HG03520 (cell line): ENCODE measurements at regions not wholly inside any gene's neighbourhood (a gene's known extent, or its start where the extent isn't known, plus 50 kb on each side); places are given as distances from the start of the nearest gene placed in this dataset.
"Not testable (repeated sequence)": the region's sequence is repeated elsewhere in the genome, so short reads cannot be mapped to it uniquely, and the experiment has no call there.

Experiments used
- ATAC-seq: cut with Tn5 transposase; IDR thresholded peaks from one replicate; pipeline ENCODE4 v1.9.1; 2021; ENCODE audit warnings: mild to moderate bottlenecking, moderate library complexity; ENCODE audit not compliant: unreplicated experiment

DNA sequence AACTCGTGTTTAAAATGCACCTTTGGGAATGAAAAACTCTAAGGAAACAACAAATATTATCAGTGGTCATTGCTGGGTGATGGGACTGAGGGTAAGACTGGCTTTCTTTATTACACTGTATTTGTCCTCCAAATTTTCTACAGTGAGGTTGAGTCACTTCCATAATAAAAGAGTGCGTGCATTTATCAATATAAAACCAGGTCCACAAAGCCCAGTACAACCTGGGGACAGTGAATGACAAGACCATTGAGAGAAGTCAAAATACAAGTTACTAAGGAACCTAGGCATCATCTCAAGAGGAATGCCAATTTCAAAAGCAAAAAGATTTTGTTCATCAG lies 76.4 kb downstream of the MAGED4 start:
- ATAC-seq: peak; percentile 11

DNA sequence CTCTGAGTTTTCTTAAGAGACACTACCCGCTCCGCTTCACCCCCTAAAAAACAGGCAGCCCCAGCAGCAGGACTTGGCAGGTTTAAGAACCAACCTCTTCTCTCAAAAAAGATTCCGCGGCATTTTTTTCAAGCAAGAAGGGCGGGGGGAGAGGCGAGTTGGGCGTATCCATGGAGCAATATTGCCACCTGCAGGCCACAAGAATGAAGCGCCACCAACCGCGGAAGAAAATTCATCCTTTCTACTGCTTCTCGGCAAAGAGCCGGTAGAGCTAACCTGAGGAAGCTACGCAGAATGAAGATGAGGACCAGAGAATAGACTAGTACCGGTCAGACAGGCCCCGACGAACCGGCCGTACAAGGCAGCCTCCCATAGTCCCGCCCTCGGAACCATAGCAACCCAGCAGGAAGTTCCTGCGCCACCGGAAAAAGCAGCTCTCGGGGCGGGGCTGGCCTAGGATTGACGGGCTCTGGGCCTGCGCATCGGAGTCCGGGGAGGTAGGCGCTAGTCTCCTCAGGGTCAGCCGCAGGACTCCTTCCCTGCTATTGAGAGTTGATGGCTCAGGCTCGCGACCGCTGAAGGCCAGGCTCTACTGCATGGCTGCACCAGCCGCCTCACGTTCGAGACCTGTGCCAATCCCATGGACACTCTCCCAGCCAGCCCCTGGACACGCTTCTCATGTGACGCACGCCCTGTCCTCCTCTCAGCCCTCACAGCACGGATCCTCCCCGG lies 76.9 kb downstream of the MAGED4 start:
- ATAC-seq: peak; percentile 99

DNA sequence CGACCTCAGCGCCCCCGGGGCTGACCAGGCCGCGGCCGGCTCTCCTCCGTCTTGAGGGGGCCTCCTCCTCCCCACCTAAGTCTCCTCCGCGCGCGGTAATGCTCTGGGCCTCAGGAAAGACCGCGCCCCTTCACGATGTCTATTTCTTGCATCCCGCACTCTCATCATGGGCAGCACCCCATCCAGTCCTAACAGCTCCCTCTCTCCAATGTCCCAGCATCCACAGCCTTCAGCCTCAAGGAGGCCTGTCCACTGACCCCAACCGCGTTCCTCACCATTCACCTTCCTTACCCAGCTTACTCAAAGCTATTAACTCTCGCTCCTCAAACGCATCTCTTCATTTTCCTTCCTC lies 77.5 kb downstream of the MAGED4 start:
- no peak for ATAC-seq

DNA sequence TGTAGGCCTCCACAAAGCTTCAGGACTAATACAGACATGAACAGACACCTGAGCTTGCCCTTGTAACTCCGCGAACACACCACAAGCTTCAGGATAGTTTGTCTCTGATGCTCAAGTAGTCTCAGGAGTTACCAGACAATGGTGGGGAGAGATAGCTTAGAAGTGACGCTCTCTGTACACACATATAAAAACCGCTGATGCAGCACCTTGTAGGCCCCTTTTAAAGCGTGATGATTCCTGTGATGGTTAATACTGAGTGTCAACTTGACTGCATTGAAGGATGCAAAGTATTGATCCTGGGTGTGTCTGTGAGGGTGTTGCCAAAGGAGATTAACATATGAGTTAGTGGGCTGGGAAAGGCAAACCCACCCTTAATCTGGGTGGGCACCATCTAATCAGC lies 78.7 kb downstream of the MAGED4 start:
- ATAC-seq: no peak

DNA sequence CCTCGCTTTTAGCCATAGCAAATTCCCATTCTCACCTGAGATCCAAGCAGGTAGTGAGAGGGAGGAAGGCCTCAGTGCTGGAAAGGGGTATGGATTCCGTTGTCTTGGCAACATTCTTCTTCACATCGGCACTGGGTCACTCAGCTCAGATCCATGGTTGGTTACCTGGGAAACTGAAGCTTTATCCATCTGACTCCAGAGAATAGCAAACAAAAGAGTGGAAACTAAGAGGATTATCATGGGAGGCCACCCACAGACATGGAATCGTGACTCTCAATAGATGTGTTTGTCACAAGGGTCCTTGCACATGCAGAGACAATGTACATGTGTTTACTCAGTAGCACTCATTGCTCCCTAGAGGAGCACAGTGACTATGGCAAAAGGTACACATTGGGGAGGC lies 81.0 kb downstream of the MAGED4 start:
- ATAC-seq: no peak

DNA sequence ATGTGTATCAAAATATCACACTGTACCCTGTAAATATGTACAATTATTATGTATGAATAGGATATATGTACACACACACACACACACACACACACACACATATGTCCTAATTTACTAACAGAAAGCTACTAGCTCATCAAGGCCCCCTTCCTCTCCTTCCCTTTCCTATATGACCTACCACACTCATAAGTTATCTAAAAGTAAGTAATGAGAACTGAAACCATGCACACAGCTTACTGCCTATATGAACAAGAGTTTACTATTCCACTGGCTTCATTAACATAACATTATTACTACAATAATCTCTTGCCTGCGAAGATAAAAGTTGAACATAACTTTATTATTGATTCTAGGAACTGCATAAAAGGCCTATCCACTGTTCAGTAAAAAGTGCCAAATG lies 83.8 kb downstream of the MAGED4 start:
- not testable (repeated sequence) for ATAC-seq

DNA sequence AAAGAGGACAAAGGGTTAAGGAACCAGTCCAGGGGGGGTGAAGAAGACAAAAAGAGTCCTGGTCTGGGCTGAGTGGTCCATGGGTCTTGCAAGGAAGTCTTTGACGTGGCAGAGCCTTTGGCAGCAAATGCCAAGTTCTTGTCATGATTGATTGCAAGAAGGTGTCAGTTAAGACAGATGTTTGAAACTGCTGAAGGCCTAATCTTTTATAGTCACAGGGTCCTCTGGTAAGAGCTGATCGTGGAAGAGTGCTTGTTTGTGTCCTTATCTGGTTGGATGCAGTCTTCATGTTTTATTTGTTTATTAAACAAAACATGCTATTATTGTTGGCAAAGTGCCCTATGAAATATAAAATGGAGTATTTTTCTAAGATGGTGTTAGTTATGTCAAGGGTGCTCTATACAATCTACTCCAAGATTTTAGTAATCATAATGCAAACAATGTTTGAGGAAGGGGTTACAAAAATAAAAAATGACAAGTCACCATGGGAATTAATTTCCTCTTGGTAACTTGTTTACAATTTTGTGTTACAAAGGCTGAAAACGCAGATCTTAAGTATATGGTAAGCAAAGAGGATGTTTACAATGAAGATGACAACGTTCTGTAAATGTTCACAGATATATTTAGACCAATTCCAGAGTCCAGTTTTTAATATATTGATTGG lies 85.9 kb downstream of the MAGED4 start:
- ATAC-seq: no peak

DNA sequence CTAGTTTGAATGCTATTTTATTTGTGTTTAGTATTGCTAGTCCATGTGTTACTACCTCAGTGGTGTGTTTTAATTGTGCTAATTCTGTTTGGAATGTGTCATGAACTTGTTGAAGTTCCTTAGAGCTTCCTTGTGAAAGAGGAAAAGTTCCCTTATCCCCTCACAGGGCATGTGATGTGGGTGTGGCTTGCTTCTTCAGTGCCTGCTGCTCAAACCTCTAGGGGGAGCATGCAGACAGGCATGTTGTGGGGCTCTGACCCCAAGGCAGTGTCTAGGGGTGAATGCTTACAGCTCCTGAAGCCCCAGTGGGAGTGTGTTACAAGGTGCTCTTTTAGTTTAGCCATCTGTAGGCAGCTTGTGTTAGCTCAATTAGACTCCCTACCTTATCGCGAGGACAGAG lies 86.5 kb downstream of the MAGED4 start:
- no peak for ATAC-seq

DNA sequence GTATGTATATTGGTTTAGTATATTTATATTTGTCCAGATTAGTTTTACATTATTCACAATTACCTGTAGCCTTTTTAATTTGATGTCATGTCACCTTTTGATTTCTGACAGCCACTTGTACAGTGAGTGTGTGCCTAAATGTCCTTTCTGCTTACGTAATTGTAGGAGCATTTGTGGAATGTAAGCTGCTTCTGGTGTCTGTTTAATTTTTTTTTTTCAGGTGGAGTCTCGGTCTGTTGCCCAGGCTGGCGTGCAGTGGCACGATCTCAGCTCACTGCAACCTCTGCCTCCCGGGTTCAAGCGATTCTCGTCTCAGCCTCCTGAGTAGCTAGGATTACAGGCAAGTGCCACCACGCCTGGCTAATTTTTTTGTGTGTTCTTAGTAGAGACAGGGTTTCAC lies 91.2 kb upstream of the XAGE2 start:
- ATAC-seq: no peak

DNA sequence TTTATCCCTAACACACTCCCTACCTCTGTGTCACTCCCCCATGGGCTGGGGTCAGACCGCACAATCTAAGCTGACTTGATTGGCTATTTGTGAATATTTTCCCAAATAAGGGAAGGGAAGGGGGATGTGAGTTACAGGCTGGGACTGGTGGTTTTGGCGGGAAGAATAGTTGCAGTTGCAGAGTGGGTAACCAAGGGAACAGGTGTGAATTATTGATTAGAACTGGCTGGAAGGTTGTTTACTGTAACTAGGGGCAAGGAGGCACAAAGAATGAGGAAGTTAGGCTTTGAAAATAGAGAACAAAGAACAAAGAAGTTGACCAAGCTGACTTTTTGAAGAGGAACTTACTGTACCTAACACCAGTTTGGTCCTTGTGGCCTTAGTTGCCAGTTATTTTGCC lies 88.0 kb upstream of the XAGE2 start:
- ATAC-seq: no peak

DNA sequence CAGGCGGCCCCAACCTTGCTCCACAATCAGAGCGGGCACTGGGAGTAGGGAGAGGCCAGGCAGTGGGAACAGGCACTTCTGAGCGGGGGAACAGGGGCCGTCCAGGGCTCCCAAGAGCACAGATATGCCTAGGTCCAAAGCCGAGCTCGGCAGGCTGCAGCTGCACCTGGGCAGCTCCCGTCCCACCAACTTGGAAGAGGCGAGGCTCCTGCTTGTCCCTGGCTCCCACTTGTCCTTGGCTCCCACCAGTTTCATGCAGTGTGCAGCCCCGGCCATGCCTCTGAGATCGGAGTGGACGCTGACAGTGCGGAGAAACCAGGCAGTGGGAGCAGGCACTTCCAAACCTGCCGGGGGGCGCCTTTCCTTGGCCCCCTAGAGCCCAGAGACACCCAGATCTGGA lies 84.0 kb upstream of the XAGE2 start:
- no peak for ATAC-seq

DNA sequence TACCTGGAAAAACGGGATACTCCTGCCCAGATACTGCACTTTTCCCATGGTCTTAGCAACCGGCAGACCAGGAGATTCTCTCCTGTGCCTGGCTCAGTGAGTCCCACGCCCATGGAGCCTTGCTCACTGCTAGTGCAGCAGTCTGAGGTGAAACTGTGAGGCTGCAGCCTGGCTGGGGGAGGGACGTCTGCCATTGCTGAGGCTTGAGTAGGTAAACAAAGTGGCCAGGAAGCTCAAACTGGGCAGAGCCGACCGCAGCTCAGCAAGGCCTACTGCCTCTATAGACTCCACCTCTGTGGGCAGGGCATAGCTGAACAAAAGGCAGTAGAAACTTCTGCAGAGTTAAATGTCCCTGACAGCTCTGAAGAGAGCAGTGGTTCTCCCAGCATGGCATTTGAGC lies 69.9 kb upstream of the XAGE2 start:
- ATAC-seq: not testable (repeated sequence)

DNA sequence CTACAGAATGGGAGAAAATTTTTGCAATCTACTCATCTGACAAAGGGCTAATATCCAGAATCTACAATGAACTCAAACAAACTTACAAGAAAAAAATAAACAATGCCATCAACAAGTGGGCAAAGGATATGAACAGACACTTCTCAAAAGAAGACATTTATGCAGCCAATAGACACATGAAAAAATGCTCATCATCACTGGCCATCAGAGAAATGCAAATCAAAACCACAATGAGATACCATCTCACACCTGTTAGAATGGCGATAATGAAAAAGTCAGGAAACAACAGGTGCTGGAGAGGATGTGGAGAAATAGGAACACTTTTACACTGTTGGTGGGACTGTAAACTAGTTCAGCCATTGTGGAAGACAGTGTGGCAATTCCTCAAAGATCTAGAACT lies 60.3 kb upstream of the XAGE2 start:
- ATAC-seq: not testable (repeated sequence)
